ENCODE measurements at regions not wholly inside any gene's neighbourhood (a gene's known extent, or its start where the extent isn't known, plus 50 kb on each side); places are given as distances from the start of the nearest gene placed in this dataset.

DNA sequence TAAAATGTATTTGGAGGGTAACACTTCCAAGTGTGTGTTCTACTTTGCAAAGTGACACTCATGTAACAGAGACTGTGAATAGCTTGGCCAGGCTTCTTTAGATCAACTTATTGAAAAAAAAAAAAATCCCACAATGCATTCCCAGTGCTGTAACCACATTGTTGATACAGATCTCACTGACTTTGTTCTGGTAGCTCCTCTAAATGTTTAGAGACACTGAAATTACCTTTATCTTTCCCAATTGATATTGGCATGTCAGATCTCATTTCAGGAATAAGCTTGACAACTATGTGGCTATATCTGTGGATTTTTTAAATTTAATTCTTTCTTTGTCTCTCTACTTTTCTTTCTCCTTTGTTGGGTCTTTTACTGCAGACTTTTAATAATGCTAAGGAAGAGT, 1018.9 kb upstream of the PRMT6 start:
- Histone ChIP-seq H3K27ac (no peak overlapping the region), H3K36me3 (no peaks in the 10 kb centered on the region), H3K4me3 (no peak overlapping the region), H3K27me3 (no peaks in the 10 kb centered on the region), H3K9me3 (no peaks in the 10 kb centered on the region), H3K4me1 (no peaks in the 10 kb centered on the region)
- DNase-seq (ENCODE audit: extremely low spot score in 2 of 2) = no peak
- intact Hi-C loops (cut with DNase I) = no loop called here
- TF ChIP-seq, protein P1, sequence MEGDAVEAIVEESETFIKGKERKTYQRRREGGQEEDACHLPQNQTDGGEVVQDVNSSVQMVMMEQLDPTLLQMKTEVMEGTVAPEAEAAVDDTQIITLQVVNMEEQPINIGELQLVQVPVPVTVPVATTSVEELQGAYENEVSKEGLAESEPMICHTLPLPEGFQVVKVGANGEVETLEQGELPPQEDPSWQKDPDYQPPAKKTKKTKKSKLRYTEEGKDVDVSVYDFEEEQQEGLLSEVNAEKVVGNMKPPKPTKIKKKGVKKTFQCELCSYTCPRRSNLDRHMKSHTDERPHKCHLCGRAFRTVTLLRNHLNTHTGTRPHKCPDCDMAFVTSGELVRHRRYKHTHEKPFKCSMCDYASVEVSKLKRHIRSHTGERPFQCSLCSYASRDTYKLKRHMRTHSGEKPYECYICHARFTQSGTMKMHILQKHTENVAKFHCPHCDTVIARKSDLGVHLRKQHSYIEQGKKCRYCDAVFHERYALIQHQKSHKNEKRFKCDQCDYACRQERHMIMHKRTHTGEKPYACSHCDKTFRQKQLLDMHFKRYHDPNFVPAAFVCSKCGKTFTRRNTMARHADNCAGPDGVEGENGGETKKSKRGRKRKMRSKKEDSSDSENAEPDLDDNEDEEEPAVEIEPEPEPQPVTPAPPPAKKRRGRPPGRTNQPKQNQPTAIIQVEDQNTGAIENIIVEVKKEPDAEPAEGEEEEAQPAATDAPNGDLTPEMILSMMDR (IDR thresholded peaks at IDR 0.05) = no peak
- no peak for TF ChIP-seq POLR2A (IDR thresholded peaks at IDR 0.05)
- no peak for TF ChIP-seq POLR2AphosphoS5 (IDR thresholded peaks at IDR 0.05; ENCODE audit: insufficient read depth in 1 of 2, low read depth in 1 of 2)

- no peak overlapping the region for H3K27ac ChIP-seq
- no peak overlapping the region for H3K4me3 ChIP-seq
- no peaks in the 10 kb centered on the region for H3K27me3 ChIP-seq
- intact Hi-C loops (cut with DNase I) = no loop called here
- H3K4me1 ChIP-seq = no peaks in the 10 kb centered on the region
- TF ChIP-seq, protein P1 (IDR thresholded peaks at IDR 0.05) = no peak
- no peak for TF ChIP-seq POLR2A (IDR thresholded peaks at IDR 0.05)
- no peak for TF ChIP-seq POLR2AphosphoS5 (IDR thresholded peaks at IDR 0.05; ENCODE audit: insufficient read depth in 1 of 2, low read depth in 1 of 2)
- no peaks in the 10 kb centered on the region for H3K9me3 ChIP-seq
- H3K36me3 ChIP-seq = no peaks in the 10 kb centered on the region
- DNase-seq (ENCODE audit: extremely low spot score in 2 of 2) = no peak
These were observed 1018.2 kb upstream of the PRMT6 start for GRCh38 chr1:106038260-106038659.

DNA sequence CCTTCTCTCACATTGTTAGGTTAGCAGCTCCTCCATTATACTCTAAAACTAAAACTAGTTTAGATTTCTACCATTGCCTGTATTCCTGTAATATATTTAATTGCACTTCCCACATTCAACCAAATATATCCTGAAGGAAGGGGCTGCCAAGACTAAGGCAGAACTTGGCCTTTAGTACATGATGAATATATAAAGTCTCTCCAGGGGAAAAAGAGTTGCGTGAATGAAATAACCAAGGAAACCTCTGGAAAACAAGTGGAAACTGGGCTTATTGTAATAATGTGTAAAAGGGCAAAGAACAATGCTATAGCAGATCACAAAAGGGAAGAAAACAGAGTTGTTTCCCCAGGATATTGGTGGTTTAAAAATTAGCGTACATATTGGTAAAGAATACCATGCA, 1012.5 kb upstream of the PRMT6 start:
- no peak overlapping the region for H3K4me3 ChIP-seq
- intact Hi-C loops (cut with DNase I) = no loop called here

GRCh38 chr1:106047210-106047609, 1009.3 kb upstream of the PRMT6 start:
- intact Hi-C loops (cut with DNase I) = no loop called here
- Histone ChIP-seq H3K4me3 (no peak overlapping the region), H3K4me1 (no peaks in the 10 kb centered on the region), H3K36me3 (no peaks in the 10 kb centered on the region), H3K27ac (no peak overlapping the region), H3K9me3 (no peaks in the 10 kb centered on the region), H3K27me3 (no peaks in the 10 kb centered on the region)
- TF ChIP-seq POLR2AphosphoS5 (IDR thresholded peaks at IDR 0.05; ENCODE audit: insufficient read depth in 1 of 2, low read depth in 1 of 2) = no peak
- no peak for TF ChIP-seq POLR2A (IDR thresholded peaks at IDR 0.05)
- TF ChIP-seq, protein P1 (IDR thresholded peaks at IDR 0.05) = no peak
- DNase-seq (ENCODE audit: extremely low spot score in 2 of 2) = no peak

More for the DNA sequence above, 1012.5 kb upstream of the PRMT6 start:
- Histone ChIP-seq H3K9me3 (no peaks in the 10 kb centered on the region), H3K27me3 (no peaks in the 10 kb centered on the region), H3K27ac (no peak overlapping the region), H3K36me3 (no peaks in the 10 kb centered on the region), H3K4me1 (no peaks in the 10 kb centered on the region)
- TF ChIP-seq POLR2A (IDR thresholded peaks at IDR 0.05) (no peak), POLR2AphosphoS5 (IDR thresholded peaks at IDR 0.05; ENCODE audit: insufficient read depth in 1 of 2, low read depth in 1 of 2) (no peak)
- TF ChIP-seq, protein P1 (IDR thresholded peaks at IDR 0.05) = no peak
- no peak for DNase-seq (ENCODE audit: extremely low spot score in 2 of 2)

DNA sequence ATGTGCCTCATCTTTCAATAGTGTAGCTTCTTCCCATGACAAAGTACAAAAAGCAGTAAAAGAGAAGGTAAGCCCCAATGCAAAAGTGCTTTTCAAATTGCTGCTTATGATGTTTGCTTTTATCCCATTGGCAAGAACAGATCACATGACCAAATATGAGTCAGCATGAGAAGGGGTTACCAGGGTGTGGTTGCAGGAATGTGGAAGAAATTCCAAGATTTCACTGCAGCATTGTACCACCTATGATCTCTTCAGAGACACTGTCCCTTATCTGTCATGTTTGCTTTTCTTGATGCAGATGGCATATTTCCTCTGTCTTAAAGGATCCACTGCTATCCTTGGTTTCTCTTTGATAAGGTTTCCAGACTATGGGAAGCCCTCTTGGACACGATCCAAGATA, 1006.9 kb upstream of the PRMT6 start:
- TF ChIP-seq POLR2A (IDR thresholded peaks at IDR 0.05) (no peak), POLR2AphosphoS5 (IDR thresholded peaks at IDR 0.05; ENCODE audit: insufficient read depth in 1 of 2, low read depth in 1 of 2) (no peak)
- TF ChIP-seq, protein P1 (IDR thresholded peaks at IDR 0.05) = no peak
- DNase-seq (ENCODE audit: extremely low spot score in 2 of 2) = no peak
- no peak overlapping the region for H3K27ac ChIP-seq
- intact Hi-C loops (cut with DNase I) = no loop called here
- no peaks in the 10 kb centered on the region for H3K27me3 ChIP-seq
- H3K9me3 ChIP-seq = no peaks in the 10 kb centered on the region
- H3K4me1 ChIP-seq = no peaks in the 10 kb centered on the region
- H3K36me3 ChIP-seq = no peaks in the 10 kb centered on the region
- no peak overlapping the region for H3K4me3 ChIP-seq
